ENCODE measurements at regions not wholly inside any gene's neighbourhood (a gene's known extent, or its start where the extent isn't known, plus 50 kb on each side); places are given as distances from the start of the nearest gene placed in this dataset.

GRCh38 chr12:59850268-59850667 lies 254.4 kb downstream of the SLC16A7 start:
- Histone ChIP-seq H3K27me3 (ENCODE audit: control insufficient read depth, insufficient read depth, low read length) (no peaks in the 10 kb centered on the region), H3K9me3 (ENCODE audit: control insufficient read depth, insufficient read depth, low read length) (no peaks in the 10 kb centered on the region), H3K4me3 (ENCODE audit: low read depth, low read length) (no peak overlapping the region), H3K27ac (ENCODE audit: low read depth, low read length) (no peak overlapping the region)
- TF ChIP-seq CTCF (IDR thresholded peaks at IDR 0.05; ENCODE audit: low read depth, low read length) = no peak
- CTCF ChIA-PET = no interaction called here
- no peak for DNase-seq (ENCODE audit: low read depth, low spot score)
- POLR2A ChIA-PET = no interaction called here

- TF ChIP-seq CTCF (IDR thresholded peaks at IDR 0.05; ENCODE audit: low read depth, low read length) = no peak
- Histone ChIP-seq H3K4me3 (ENCODE audit: low read depth, low read length) (no peak overlapping the region), H3K27me3 (ENCODE audit: control insufficient read depth, insufficient read depth, low read length) (no peaks in the 10 kb centered on the region), H3K9me3 (ENCODE audit: control insufficient read depth, insufficient read depth, low read length) (no peaks in the 10 kb centered on the region), H3K27ac (ENCODE audit: low read depth, low read length) (no peak overlapping the region)
- ChIA-PET POLR2A (no interaction called here), CTCF (interaction anchor here (0.5 to 0.8 kb wide), 3 partner anchors 114 to 516 kb away, joined by 3 to 6 read pairs (median 3); no protein-coding TSS in a partner anchor)
- no peak for DNase-seq (ENCODE audit: low read depth, low spot score)
Observed at GRCh38 chr12:59858508-59859170, 262.8 kb downstream of the SLC16A7 start.

- TF ChIP-seq CTCF (IDR thresholded peaks at IDR 0.05; ENCODE audit: low read depth, low read length) = no peak
- no peak overlapping the region for H3K4me3 ChIP-seq (ENCODE audit: low read depth, low read length)
- H3K27ac ChIP-seq (ENCODE audit: low read depth, low read length) = no peak overlapping the region
- ChIA-PET CTCF (interaction anchor here (0.5 to 0.8 kb wide), 3 partner anchors 113 to 515 kb away, joined by 3 to 6 read pairs (median 3); no protein-coding TSS in a partner anchor), POLR2A (no interaction called here)
- no peaks in the 10 kb centered on the region for H3K9me3 ChIP-seq (ENCODE audit: control insufficient read depth, insufficient read depth, low read length)
- DNase-seq (ENCODE audit: low read depth, low spot score) = no peak
- no peaks in the 10 kb centered on the region for H3K27me3 ChIP-seq (ENCODE audit: control insufficient read depth, insufficient read depth, low read length)
Observed at GRCh38 chr12:59859171-59859510, 263.3 kb downstream of the SLC16A7 start.

- ChIA-PET CTCF (no interaction called here), POLR2A (no interaction called here)
- no peak for DNase-seq (ENCODE audit: low read depth, low spot score)
Observed at GRCh38 chr12:59861635-59862034, 265.8 kb downstream of the SLC16A7 start.

More at GRCh38 chr12:59861635-59862034, 265.8 kb downstream of the SLC16A7 start:
- H3K27me3 ChIP-seq (ENCODE audit: control insufficient read depth, insufficient read depth, low read length) = no peaks in the 10 kb centered on the region
- H3K27ac ChIP-seq (ENCODE audit: low read depth, low read length) = no peak overlapping the region
- H3K9me3 ChIP-seq (ENCODE audit: control insufficient read depth, insufficient read depth, low read length) = no peaks in the 10 kb centered on the region
- no peak for TF ChIP-seq CTCF (IDR thresholded peaks at IDR 0.05; ENCODE audit: low read depth, low read length)
- no peak overlapping the region for H3K4me3 ChIP-seq (ENCODE audit: low read depth, low read length)
